ENCODE measurements at regions not wholly inside any gene's neighbourhood (a gene's known extent, or its start where the extent isn't known, plus 50 kb on each side); places are given as distances from the start of the nearest gene placed in this dataset.
"Not testable (repeated sequence)": the region's sequence is repeated elsewhere in the genome, so short reads cannot be mapped to it uniquely, and the experiment has no call there.

- DNase-seq = no peak
These were observed 132.3 kb upstream of the TFPI start for GRCh38 chr2:187686416-187687024.

GRCh38 chr2:187687585-187687984, 133.3 kb upstream of the TFPI start:
- no peak for DNase-seq

GRCh38 chr2:187689372-187689771, 135.1 kb upstream of the TFPI start:
- no peak for DNase-seq

DNA sequence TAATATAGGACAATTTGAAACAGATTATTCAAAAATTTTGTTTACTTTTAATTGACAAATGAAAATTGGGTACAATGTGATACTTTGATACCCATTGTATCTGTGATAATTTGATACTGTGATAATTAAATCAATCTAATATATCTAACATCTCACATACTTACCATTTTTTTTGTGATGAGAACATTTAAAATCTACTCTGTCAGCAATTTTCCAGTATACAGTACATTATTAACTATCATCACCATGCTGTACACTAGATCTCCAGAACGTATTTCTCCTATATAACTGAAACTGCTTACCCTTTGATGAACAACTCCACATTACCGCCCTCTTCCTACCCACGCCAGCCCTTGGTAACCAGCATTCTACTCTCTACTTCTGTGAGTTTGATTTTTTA, 139.7 kb upstream of the TFPI start:
- DNase-seq = no peak

DNA sequence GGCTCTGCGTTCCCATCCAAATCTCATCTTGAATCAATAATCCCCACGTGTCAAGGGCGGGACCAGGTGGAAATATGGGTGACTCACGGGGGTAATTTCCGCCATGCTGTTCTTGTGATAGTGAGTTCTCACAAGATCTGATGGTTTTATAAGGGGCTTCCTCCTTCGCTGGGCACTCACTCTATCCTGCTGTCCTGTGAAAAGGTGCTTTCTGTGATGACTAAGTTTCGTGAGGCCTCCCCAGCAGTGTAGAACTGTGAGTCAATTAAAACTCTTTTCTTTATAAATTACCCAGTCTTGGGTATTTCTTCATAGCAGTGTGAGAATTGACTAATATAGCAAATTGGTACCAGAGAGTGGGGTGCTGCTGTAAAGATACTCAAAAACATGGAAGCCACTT, 142.4 kb upstream of the TFPI start:
- not testable (repeated sequence) for DNase-seq

- no peak for DNase-seq
These were observed 144.3 kb upstream of the TFPI start for GRCh38 chr2:187698374-187699110.

DNA sequence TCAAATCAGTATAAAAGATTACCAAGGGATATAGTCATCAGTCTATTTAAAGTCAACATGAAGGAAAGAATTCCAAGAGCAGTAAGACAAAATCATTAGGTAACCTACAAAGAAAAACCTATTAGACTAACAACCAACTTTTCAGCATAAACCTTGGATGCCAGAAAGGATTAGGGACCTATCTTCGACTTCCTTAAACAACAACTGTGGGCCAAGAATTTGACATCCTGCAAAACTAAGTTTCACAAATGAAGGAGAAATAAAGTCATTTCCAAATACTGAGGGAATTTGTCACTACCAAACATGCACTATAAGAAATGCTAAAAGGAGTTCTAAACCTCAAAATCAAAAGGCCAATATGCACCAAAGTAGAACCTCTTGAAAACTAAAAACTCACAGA, 147.9 kb upstream of the TFPI start:
- no peak for DNase-seq

DNA sequence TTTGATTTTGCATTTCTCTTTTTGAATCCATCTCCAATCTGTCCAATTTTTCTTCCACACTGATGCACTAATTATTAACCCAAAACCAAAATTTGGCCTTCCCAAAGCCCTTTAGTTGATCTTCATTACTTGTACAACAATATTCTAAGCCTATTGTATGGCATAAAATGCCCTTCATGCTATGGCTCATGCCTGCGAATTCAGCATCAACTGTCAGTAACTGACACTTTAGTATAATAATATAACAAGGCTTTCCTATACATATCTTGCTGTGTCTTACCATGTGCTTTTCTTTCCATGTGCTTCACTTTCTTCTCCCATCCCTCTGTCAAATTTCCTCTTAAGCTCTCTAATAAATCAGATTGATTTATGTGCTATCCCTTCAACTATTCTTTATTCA, 154.0 kb upstream of the TFPI start:
- DNase-seq = no peak

GRCh38 chr2:187709065-187709464, 154.8 kb upstream of the TFPI start:
- no peak for DNase-seq

GRCh38 chr2:187710791-187711521, 156.7 kb upstream of the TFPI start:
- no peak for DNase-seq

GRCh38 chr2:187715590-187715989, 161.4 kb upstream of the TFPI start:
- no peak for DNase-seq

GRCh38 chr2:187716301-187716700, 162.1 kb upstream of the TFPI start:
- DNase-seq = no peak

DNA sequence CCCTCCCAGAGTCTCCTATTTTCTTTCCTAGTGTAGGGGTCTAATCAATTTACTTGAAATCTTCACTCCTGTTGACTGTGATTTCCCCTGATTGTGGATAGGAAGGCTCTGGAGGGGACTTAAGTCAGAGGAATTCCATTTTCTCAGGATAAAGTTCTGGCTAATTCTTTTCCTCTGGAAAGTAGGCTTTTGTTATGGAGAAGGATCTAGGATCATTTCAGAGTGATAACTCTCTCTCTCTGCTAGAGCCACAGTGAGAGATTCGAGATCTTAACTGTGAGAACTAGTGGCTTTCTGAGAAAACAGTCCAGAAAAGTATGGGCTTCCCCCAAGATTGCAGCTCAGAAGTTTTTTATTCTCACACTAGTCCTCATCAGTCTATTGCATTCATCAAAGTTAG, 163.9 kb upstream of the TFPI start:
- no peak for DNase-seq

- no peak for DNase-seq
These were observed 165.3 kb upstream of the TFPI start for GRCh38 chr2:187719510-187719909.

GRCh38 chr2:187748958-187749357, 194.7 kb upstream of the TFPI start:
- no peak for DNase-seq

GRCh38 chr2:187749804-187750431, 195.7 kb upstream of the TFPI start:
- no peak for DNase-seq

DNA sequence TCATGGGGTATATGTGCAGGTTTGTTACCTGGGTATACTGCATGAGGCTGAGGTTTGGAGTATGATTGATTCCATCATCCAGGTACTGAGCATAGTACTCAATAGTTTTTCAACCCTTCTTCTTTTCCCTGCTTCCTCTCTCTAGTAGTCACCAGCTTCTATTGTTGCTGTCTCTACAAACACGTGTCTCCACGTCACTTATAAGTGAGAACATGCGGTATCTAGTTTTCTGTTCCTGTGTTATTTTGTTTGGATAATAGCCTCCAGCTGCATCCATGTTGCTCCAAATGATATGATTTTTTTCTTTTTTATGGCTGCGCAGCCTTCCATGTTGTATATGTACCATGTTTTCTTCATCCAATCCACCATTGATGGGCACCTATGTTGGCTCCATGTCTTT, 214.8 kb upstream of the TFPI start:
- no peak for DNase-seq

DNA sequence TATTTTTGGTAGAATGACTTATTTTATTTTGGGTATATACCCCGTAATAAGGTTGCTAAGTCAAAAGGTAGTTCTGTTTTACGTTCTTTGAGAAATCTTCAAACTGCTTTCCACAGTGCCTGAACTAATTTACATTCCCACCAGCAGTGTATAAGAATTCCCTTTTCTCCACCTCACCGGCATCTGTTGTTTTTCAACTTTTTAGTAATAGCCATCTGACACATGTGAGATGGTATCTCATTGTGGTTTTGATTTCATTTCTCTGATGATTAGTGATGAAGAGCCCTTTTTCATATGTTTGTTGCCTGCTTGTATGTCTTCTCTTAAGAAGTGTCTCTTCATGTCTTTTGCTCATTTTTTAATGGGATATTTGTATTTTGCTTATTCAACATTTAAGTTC, 215.2 kb upstream of the TFPI start:
- no peak for DNase-seq

GRCh38 chr2:187774551-187775071, 220.4 kb upstream of the TFPI start:
- DNase-seq = no peak

GRCh38 chr2:187775196-187775595, 221.0 kb upstream of the TFPI start:
- no peak for DNase-seq

DNA sequence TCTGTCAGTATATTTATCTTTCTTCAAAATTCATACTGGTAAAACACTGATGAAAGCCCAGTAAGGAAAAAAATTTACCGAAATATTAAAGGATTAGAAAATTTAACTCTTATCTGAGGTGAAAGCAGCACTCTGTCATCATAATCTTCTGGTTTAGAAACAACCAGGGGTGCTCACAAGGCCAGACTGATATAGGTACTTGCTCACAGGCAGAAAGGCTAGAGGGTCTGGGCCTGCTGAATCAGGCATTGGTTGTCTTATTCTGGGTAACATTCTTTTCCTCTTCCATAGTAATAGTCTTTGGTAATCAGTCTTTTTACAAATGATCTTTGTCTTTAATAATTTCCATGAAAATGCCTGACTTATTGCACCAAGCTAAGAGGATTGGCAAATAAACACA, 221.4 kb upstream of the TFPI start:
- no peak for DNase-seq

DNA sequence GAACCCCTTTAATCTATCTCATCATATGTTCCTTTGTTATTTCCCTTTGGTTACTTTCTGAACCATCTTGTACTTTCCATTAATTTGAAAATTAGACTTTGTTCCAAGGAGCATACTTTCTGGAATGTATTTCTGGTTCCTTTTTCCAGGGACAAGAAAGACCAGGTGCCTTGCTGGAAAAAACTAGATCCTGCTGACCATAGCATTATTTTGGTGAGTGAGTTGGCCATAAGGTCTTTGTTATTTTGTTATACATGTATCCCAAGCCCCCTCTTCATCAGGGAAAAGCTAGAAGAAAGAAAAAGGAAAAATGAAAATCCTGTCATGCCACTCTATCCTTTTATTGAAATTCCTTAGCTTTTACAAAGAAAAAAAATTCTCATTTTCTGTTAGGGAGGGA, 228.1 kb upstream of the TFPI start:
- DNase-seq = no peak

GRCh38 chr2:187783446-187783845, 229.2 kb upstream of the TFPI start:
- DNase-seq = no peak

- not testable (repeated sequence) for DNase-seq
These were observed 229.9 kb upstream of the TFPI start for GRCh38 chr2:187784138-187784537.
